ENCODE measurements at regions not wholly inside any gene's neighbourhood (a gene's known extent, or its start where the extent isn't known, plus 50 kb on each side); places are given as distances from the start of the nearest gene placed in this dataset.

DNA sequence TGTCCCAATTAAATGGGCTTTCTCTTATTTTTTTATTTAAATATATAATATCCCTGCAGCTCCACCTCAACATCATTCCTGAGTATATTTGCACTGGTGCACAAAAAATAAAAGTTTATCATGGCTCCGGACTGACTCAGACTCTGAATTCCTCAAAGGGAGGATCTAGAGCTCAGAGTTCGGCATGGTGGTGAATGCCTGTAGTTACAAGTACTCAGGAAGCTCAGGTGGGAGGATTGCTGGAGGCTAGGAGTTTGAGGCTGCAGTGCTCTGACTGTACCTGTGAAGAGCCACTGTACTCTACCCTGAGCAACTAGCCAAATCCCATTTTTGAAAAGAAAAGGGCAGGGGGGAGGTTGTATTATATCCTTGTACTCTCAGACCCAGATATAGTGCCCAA lies 52.8 kb upstream of the NRXN1 start:
- no peak for DNase-seq (ENCODE audit: low read depth in 4 of 4, low spot score in 1 of 4)

All from stimulated activated CD4-positive, alpha-beta T cell treated with anti-CD3 and anti-CD28 coated beads, Interleukin-1b, Interleukin-23, amount 100 ng/mL, for 24 hours (primary cell).